ENCODE measurements at regions not wholly inside any gene's neighbourhood (a gene's known extent, or its start where the extent isn't known, plus 50 kb on each side); places are given as distances from the start of the nearest gene placed in this dataset.

- DNase-seq, result no peak
These were observed 273.0 kb downstream of the ELAVL2 start for GRCh38 chr9:23552876-23553601.

GRCh38 chr9:23554686-23555085 is 271.4 kb downstream of the ELAVL2 start:
- DNase-seq, result no peak

GRCh38 chr9:23555851-23556250 is 270.2 kb downstream of the ELAVL2 start:
- DNase-seq, result no peak

- no peak for DNase-seq
These were observed 269.6 kb downstream of the ELAVL2 start for GRCh38 chr9:23556459-23556858.

- no peak for DNase-seq
These were observed 268.4 kb downstream of the ELAVL2 start for GRCh38 chr9:23557689-23558088.

- no peak for DNase-seq
These were observed 266.5 kb downstream of the ELAVL2 start for GRCh38 chr9:23559522-23559921.

GRCh38 chr9:23563517-23563916 is 262.5 kb downstream of the ELAVL2 start:
- no peak for DNase-seq

DNA sequence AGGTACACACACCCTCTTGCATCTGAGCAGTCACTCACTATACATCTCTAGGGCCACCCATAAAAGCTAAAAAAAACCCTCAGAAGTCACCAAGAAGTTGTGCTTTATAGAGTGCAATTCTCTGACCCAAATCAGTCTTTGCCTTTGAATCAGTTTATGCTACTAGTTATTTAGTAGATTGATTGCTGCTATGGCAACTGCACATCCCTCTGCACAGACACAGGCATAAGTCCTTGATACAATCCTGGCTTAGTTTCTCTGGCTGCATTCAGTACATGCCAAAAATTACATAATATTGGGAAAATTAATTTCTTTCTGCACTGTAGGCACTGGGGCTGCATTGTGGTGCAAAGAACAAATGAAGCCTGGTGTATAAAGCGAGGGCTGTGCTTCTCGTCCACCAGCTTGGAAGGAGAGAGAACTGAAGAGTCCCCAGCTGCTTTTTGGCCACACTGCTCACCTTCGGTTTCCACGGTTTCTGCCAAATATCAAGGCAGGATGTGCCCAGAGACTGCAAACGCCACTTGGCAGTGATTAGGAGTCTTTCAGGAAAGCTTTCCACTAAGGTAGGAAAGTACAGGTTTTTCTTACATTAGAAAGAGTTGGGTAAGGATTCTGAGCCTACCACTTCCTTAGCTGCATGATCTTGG is 258.4 kb downstream of the ELAVL2 start:
- DNase-seq, result no peak

- no peak for DNase-seq
These were observed 254.5 kb downstream of the ELAVL2 start for GRCh38 chr9:23571414-23572104.

- no peak for DNase-seq
These were observed 252.2 kb downstream of the ELAVL2 start for GRCh38 chr9:23573800-23574199.

GRCh38 chr9:23577611-23578010 is 248.4 kb downstream of the ELAVL2 start:
- no peak for DNase-seq

DNA sequence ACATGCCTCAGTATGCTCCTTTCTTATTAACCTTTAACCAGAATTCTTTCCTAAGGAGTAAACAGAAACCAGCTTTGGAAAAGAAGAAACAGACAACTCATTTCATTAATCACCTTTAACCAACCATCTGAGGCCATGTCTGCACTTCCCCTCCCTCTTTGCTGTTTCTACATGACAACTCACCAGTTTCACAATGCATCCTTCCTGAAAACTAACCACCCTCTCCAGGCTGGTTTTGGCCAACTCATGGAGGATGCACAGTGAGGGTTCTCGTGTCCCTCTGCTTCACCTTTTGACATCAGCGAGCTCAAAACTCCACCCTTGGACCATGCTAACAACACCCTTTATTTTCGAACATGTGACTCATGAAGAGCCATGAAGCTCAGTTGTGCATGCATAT is 244.1 kb downstream of the ELAVL2 start:
- no peak for DNase-seq

GRCh38 chr9:23582836-23583235 is 243.2 kb downstream of the ELAVL2 start:
- DNase-seq, result no peak

DNA sequence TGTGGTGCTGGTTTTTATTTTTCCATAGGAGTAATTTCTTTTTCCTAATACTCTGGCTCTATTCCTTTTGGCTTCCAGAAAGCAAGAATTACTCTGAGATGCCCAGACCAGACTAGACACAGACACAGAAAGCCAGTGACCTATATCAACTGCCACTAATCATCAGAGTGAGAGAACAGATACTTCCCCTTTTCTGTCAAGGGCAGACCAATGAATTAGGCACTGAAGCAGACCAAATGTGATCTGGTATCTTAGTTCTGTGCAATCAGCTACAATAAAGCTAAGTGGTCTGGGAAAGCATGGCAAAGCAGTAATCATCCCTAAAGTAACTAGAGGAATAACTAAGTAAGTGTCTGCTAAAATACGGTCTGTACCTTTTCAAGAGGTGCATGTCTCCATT is 239.1 kb downstream of the ELAVL2 start:
- DNase-seq, result no peak

DNA sequence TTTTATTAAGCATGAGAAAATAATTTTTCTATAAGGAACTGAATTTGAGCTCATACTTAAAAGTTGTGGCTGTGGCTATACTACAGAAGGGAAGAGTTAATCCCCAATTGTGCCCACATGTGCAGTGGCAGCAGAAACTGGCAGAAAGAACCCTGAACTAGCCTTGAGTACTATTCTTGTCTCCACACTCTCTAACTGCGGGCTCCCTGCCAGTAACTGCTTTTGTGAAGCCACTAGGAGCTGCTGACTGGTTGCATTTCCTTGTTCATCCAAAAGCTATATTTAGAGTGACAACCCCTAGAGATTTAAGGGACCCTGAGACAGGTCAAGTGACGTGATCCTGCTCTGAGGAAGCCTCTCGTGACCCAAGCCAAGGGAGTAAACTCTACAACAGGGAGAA is 238.6 kb downstream of the ELAVL2 start:
- no peak for DNase-seq

DNA sequence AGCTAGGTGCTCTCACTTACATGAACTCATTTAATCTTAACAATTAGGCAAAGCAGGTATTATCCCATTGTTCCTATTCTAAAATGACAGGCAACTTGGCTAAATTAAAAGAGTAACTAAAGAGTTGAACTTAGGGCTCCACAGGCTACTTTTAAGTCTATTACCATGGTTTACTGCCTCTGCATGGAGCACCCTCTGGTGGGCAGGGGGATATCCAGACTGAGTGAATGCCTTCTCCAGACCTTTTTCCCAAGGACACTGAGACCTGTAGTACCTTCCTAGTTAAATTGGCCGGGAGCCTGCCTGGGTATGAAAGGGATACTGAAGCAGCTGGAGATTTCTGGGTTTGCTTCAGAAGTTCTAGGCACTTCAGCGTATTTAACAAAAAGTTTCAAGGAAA is 238.1 kb downstream of the ELAVL2 start:
- DNase-seq, result no peak

DNA sequence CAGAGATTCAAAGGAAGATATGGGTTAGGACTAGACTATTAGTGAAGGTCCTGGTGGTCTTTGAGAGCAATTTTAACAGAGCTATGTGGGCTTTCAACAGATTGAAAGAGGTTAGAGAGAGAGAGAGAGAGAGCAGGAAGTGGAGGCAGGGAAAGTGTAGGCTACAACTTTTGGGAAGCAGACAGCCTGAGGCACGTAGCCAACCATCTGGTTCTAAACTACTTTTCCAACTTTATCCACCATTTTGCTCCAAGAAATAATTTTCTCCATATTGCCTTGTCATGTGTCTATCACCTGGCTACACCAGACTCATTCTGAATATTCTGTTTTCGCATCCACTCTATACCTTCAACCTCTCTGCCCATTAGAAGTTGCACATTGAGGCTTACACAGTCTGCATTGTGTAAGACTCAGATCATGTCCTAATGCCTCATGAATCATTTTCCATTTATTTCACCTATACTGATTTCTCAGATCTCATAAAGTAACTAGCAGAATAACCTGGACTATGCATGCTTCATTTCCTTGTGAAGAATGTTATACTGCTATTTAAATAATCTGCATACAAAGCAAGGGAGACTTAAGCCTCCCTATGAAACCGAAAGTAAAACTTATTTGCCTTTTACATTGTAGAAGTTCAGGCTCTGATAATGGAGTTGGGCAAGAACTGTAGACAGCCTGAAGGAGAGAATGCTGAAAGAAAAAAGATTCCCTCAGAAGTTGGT is 235.6 kb downstream of the ELAVL2 start:
- DNase-seq, result peak; percentile 3

GRCh38 chr9:23594421-23594820 is 231.6 kb downstream of the ELAVL2 start:
- DNase-seq, result no peak

- DNase-seq, result no peak
These were observed 229.0 kb downstream of the ELAVL2 start for GRCh38 chr9:23596913-23597634.

DNA sequence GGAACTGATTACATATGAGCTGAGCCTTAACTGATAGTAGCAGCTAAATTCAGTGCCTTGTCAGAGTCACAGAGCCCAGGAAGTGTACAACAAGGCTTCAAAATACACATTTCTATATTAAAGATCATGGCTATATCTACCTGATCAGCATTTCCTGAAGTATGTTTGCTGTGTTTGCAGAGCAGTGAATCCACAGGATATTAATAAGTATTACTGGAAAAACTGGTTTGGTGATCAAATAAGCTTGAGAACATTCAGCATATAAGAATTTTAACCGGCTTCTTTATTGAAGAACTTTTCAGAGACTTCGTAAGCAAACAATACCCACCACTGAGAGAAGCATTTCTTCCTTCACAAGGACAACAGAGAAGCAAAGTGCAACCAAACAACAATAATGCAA is 227.0 kb downstream of the ELAVL2 start:
- DNase-seq, result no peak

GRCh38 chr9:23603311-23603710 is 222.7 kb downstream of the ELAVL2 start:
- no peak for DNase-seq

DNA sequence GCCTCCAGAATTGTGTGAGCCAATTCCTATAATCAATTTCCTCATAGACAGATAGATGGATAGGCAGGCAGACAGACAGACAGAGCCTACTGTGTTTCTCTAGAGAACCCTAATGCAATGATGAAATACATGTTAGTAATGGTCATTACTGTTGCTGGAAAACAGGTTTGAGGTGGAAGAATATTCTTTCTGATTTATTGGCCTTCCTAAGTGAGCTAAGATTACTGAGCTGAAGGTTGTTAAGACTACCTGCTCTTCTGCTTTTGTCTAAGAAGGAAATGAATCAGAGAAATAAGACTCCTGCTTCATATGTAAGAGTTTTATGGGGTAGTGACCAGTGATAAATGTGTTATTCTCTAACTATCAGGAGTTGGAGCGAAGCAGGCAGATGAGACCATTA is 219.9 kb downstream of the ELAVL2 start:
- DNase-seq, result no peak

DNA sequence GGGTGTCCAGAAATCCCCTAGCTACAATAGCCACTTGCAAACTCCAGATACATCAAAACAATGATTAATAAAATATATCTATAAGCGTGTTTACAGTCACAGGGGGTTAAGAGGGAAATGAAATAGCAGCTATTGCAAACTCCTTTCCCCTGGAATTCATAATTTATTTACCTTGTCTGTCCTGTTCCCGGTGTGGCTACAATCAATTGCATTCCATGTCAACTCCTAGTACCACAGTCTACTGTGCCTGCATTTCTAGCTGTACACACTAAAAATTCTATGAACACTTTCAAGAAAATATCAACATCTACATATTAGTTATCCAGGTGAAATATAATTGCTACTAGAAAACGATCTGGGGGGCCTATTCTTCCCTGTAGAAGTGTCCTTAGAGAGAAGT is 217.6 kb downstream of the ELAVL2 start:
- DNase-seq, result no peak
